OCI-LY3 (cell line): ENCODE measurements at regions not wholly inside any gene's neighbourhood (a gene's known extent, or its start where the extent isn't known, plus 50 kb on each side); places are given as distances from the start of the nearest gene placed in this dataset.

Source experiments
- CTCF ChIP-seq: fragments of 200-600, 300-600 bp; sonication (generic); IDR thresholded peaks from 2 replicates; pipeline ENCODE4 v1.5.1; 2014; ENCODE audit warnings: antibody characterized with exemption, low read length, low read depth
- EZH2phosphoT487 ChIP-seq: fragments of 200-600 bp; shearing (Covaris generic); IDR thresholded peaks from 2 replicates; pipeline ENCODE4 v1.6.1; 2018; ENCODE audit warnings: antibody characterized with exemption, mixed run types, low read depth

DNA sequence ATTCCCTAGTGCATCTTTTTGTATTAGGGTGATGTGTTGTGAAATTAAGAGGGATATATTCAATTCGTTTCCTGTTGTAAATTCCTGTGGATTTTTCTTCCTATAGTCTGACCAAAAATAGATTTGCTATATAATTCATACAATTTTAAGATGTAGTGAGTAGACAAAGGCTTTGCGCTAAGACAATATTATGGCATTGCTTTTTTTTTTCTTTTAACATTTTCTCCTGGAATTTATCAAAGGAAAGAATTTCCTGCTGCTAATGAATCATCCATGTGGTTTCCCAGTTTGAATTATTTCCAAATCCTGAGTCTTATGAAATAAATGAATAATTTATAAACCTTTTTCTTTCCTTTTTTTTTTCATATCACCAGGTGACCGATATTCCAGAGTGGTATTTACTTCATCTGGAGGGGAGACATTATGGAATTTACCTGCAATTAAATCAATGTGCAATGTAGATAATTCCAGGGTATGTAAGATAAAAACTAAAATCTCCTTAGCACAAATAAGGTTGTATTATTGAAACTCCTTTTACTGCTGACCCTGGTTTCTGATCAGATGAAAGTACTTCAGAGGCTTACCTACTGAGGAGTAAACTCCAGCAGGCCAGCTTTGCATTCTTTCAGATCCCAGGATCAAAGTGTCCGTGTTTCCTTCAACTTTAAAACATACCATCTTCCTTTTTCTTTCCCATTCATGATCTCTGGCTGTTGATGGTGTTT is 148.4 kb downstream of the TLR5 start:
- TF ChIP-seq CTCF (no peak), EZH2phosphoT487 (no peak)
